OCI-LY7 (cell line): ENCODE measurements at regions not wholly inside any gene's neighbourhood (a gene's known extent, or its start where the extent isn't known, plus 50 kb on each side); places are given as distances from the start of the nearest gene placed in this dataset.

ENCODE experiments used
- EZH2phosphoT487 ChIP-seq: fragments of 200-600 bp; sonication (generic); IDR thresholded peaks from 2 replicates; pipeline ENCODE4 v1.6.1; 2018; ENCODE audit warnings: low read depth, borderline replicate concordance, mild to moderate bottlenecking, mixed run types, antibody characterized with exemption, low read length, moderate library complexity, mixed read lengths
- TF ChIP-seq, protein P1 (sequence below): fragments of 200-600 bp; sonication (generic); conservative IDR thresholded peaks from 2 replicates; pipeline ENCODE4 v1.5.1; 2014; ENCODE audit warnings: mild to moderate bottlenecking, antibody characterized with exemption, low read length, moderate library complexity, mixed read lengths

DNA sequence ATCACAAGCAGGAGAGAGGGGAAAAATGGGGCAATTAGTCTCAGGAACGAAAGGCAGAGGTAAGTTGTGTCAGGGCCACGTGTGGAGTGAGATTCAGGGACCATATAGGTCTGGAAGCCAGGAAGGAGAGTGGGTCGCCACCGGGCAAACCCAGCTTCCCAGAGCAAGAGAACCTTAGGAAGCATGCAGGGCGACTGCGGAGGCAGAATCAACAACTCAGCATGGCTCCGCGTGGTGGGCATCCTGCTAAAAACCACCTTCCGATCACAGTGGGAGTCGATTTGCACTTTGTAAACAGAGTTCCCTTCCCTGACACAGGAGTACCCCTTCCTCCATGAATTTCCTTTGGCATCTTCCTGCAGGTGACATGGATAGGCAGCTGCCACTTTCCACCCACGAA, 114.6 kb downstream of the TTC32 start:
- no peak for TF ChIP-seq EZH2phosphoT487
- TF ChIP-seq, protein P1, sequence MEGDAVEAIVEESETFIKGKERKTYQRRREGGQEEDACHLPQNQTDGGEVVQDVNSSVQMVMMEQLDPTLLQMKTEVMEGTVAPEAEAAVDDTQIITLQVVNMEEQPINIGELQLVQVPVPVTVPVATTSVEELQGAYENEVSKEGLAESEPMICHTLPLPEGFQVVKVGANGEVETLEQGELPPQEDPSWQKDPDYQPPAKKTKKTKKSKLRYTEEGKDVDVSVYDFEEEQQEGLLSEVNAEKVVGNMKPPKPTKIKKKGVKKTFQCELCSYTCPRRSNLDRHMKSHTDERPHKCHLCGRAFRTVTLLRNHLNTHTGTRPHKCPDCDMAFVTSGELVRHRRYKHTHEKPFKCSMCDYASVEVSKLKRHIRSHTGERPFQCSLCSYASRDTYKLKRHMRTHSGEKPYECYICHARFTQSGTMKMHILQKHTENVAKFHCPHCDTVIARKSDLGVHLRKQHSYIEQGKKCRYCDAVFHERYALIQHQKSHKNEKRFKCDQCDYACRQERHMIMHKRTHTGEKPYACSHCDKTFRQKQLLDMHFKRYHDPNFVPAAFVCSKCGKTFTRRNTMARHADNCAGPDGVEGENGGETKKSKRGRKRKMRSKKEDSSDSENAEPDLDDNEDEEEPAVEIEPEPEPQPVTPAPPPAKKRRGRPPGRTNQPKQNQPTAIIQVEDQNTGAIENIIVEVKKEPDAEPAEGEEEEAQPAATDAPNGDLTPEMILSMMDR = no peak
